ENCODE measurements at regions not wholly inside any gene's neighbourhood (a gene's known extent, or its start where the extent isn't known, plus 50 kb on each side); places are given as distances from the start of the nearest gene placed in this dataset.

GRCh38 chr1:198462365-198463019 lies 78.0 kb downstream of the ATP6V1G3 start:
- DNase-seq (ENCODE audit: low read depth) = peak; percentile 53
- TF ChIP-seq, protein P1, sequence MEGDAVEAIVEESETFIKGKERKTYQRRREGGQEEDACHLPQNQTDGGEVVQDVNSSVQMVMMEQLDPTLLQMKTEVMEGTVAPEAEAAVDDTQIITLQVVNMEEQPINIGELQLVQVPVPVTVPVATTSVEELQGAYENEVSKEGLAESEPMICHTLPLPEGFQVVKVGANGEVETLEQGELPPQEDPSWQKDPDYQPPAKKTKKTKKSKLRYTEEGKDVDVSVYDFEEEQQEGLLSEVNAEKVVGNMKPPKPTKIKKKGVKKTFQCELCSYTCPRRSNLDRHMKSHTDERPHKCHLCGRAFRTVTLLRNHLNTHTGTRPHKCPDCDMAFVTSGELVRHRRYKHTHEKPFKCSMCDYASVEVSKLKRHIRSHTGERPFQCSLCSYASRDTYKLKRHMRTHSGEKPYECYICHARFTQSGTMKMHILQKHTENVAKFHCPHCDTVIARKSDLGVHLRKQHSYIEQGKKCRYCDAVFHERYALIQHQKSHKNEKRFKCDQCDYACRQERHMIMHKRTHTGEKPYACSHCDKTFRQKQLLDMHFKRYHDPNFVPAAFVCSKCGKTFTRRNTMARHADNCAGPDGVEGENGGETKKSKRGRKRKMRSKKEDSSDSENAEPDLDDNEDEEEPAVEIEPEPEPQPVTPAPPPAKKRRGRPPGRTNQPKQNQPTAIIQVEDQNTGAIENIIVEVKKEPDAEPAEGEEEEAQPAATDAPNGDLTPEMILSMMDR (conservative IDR thresholded peaks at IDR 0.05; ENCODE audit: control insufficient read depth, insufficient read depth, low read depth, low read length) = no peak
- no peak overlapping the region for H3K4me3 ChIP-seq (ENCODE audit: control insufficient read depth, low read depth, low read length)

GRCh38 chr1:198455966-198456365 lies 84.5 kb downstream of the ATP6V1G3 start:
- TF ChIP-seq, protein P1 (conservative IDR thresholded peaks at IDR 0.05; ENCODE audit: control insufficient read depth, insufficient read depth, low read depth, low read length) = no peak
- DNase-seq (ENCODE audit: low read depth) = no peak
- no peak overlapping the region for H3K4me3 ChIP-seq (ENCODE audit: control insufficient read depth, low read depth, low read length)

DNA sequence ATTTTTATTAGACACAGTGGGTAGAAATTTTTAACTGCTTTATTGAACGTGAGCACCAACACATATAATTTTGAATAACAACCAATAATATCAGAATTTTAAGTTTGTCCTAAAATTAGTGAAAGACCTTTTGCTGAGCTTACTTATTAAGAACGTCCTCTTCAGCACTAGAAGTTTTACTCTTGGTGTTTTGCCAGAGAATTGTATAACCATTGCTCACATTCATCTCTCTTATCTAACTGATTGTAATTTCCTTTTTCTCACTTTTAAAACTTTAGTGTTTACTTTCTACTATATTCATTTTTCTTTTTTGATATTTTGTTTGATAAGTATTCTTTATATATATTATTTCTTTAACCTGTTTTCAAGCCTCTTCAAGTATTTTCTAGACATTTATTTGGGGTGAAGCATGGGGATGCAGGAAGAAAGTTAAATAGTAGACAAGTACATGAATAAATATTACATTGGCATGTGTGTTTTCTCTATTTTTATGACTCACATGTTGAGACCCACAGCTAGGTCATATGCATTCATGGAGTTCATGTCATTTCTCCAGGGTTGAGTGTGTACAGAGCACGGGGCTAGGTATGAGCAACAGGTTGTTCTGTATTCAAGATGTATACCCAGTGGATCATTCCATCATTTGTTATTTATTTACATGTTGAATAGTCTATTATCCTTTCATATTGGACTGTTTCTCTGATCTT lies 90.6 kb downstream of the ATP6V1G3 start:
- TF ChIP-seq, protein P1 (conservative IDR thresholded peaks at IDR 0.05; ENCODE audit: control insufficient read depth, insufficient read depth, low read depth, low read length) = no peak
- no peak overlapping the region for H3K4me3 ChIP-seq (ENCODE audit: control insufficient read depth, low read depth, low read length)
- DNase-seq (ENCODE audit: low read depth) = peak; percentile 38

GRCh38 chr1:198449261-198449660 lies 91.2 kb downstream of the ATP6V1G3 start:
- TF ChIP-seq, protein P1 (conservative IDR thresholded peaks at IDR 0.05; ENCODE audit: control insufficient read depth, insufficient read depth, low read depth, low read length) = no peak
- H3K4me3 ChIP-seq (ENCODE audit: control insufficient read depth, low read depth, low read length) = no peak overlapping the region
- DNase-seq (ENCODE audit: low read depth) = no peak

DNA sequence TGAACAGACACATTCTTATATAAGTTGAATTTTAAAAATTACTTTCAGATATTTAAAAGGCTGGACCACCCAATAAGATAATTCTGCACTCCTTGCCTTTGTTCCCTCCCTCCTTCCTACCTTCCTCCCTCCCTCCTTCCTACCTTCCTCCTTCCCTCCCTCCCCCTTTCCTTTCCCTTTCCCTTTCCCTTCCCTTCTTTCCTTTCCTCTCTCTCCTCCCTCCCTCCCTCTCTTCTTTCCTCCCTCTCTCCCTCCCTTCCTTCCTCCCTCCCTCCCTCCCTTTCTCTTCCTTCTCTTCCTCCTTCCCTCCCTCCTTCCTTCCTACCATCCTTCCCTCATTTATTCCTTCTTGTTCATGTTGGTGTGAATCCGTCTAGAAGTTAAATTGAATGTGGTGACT lies 93.0 kb downstream of the ATP6V1G3 start:
- no peak for DNase-seq (ENCODE audit: low read depth)
- TF ChIP-seq, protein P1 (conservative IDR thresholded peaks at IDR 0.05; ENCODE audit: control insufficient read depth, insufficient read depth, low read depth, low read length) = no peak

GRCh38 chr1:198445872-198446271 lies 94.6 kb downstream of the ATP6V1G3 start:
- TF ChIP-seq, protein P1 (conservative IDR thresholded peaks at IDR 0.05; ENCODE audit: control insufficient read depth, insufficient read depth, low read depth, low read length) = no peak
- DNase-seq (ENCODE audit: low read depth) = no peak
- no peak overlapping the region for H3K4me3 ChIP-seq (ENCODE audit: control insufficient read depth, low read depth, low read length)

More for the DNA sequence above, 93.0 kb downstream of the ATP6V1G3 start:
- no peak overlapping the region for H3K4me3 ChIP-seq (ENCODE audit: control insufficient read depth, low read depth, low read length)
